ENCODE measurements at regions not wholly inside any gene's neighbourhood (a gene's known extent, or its start where the extent isn't known, plus 50 kb on each side); places are given as distances from the start of the nearest gene placed in this dataset.

DNA sequence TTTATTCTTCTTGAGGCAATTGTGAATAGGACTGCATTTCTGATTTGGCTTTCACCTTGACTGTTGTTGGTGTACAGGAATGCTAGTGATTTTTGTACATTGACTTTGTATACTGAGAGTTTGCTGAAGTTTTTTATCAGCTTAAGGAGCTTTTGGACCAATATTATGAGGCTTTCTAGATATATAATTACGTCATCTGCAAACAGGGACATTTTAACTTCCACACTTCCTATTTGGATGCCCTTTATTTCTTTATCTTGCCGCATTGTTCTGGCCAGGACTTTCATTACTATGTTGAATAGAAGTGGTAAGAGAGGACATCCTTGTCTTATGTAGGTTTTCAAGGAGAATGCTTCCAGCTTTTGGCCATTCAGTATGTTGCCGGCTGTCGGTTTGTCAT is 425.4 kb upstream of the CHAC2 start:
- no peak for TF ChIP-seq CTCF (conservative IDR thresholded peaks at IDR 0.05)
- no peak for TF ChIP-seq EZH2 (IDR thresholded peaks at IDR 0.05; ENCODE audit: low read depth)

All from PC-9 (cell line).